GM18498 (cell line): ENCODE measurements at regions not wholly inside any gene's neighbourhood (a gene's known extent, or its start where the extent isn't known, plus 50 kb on each side); places are given as distances from the start of the nearest gene placed in this dataset.
"Not testable (repeated sequence)": the region's sequence is repeated elsewhere in the genome, so short reads cannot be mapped to it uniquely, and the experiment has no call there.

Experiments used
- ATAC-seq: cut with Tn5 transposase; IDR thresholded peaks from one replicate; pipeline ENCODE4 v1.9.1; 2021; ENCODE audit warnings: mild to moderate bottlenecking, moderate library complexity; ENCODE audit not compliant: unreplicated experiment

DNA sequence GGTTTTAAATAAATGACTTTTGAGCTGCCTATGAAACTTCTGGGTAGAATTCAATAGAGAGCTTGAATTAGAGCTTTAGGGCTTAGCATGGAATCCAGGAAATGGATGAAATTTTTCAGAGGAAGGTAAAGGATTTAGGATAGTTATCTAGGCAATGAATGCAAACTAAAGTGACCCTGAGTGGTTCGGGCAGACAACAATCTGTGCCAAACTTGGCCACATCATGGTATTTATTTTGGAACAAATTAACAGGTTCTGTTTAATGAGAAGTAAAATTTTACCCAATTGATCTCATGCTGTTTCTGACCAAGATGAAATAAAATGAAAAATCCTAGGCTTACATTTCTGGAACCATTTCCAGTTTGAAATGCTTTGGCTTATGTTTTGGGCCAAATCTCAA, 934.4 kb downstream of the MAT2B start:
- ATAC-seq = no peak

DNA sequence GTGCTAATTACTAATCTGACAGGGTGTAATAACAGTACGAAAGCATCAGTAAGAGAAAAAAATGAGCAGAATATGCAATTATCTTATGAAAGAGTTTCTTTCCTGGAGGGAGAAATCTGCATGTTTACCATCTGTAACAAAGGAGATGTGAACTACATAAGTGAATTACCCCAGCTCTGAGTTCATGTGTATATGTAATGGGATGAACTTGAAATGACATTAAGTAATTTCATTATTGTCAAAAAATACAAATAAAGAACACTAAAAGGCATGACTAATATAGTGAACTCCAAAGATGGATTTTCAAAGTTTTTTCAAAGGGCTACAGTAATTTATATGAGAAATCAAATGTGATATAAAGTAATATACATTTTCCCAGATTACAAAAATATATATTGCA, 944.0 kb downstream of the MAT2B start:
- ATAC-seq = no peak

GRCh38 chr5:164466033-164466432, 960.6 kb downstream of the MAT2B start:
- no peak for ATAC-seq

- ATAC-seq = no peak
These were observed 964.9 kb downstream of the MAT2B start for GRCh38 chr5:164470312-164470711.

GRCh38 chr5:164472165-164472564, 966.7 kb downstream of the MAT2B start:
- ATAC-seq = no peak

DNA sequence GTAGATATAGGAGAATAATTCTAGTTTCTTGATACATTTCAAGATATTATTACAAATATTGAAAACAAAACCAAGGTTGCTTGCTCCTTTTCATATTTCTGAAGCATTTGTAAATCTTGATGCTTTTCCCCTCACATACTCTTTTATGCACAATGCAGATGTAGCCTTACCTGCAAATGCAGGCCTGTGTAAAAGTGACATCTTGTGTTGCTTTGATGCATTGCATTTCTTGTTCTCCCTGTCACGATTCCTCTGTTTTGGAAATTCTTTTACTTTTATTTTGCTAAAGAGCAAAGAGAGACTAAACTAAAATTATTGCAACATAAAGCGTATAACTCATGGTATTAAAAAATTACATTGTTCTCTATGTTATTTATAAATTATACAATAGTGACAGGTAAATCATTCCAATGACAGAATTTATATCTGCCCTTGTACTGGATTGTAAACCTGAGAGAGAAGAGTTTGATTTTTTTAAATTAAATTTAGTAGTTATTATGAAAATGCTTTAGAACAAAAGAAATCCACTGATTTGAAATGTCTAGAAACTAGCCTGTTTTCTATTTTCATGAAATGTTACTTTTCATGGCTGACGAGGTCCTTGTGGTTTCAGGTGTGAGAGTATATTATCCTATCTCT, 970.0 kb downstream of the MAT2B start:
- no peak for ATAC-seq

DNA sequence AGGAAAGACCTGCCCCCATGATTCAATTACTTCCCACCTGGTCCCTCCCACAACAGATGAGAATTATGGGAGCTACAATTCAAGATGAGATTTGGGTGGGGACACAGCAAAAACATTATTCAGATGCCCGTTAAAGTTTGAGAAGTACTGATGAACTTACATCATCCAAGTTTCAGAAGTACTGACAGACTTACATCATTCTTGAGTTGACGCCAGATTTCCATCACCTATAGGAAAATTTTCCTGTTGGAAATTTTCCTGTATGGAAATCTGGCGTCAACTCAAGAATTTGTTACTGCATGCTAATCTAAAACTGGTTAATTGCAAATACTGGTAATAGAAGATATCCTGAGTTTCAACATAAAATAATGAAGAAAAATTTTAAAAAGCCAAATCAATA, 975.9 kb downstream of the MAT2B start:
- ATAC-seq = no peak

DNA sequence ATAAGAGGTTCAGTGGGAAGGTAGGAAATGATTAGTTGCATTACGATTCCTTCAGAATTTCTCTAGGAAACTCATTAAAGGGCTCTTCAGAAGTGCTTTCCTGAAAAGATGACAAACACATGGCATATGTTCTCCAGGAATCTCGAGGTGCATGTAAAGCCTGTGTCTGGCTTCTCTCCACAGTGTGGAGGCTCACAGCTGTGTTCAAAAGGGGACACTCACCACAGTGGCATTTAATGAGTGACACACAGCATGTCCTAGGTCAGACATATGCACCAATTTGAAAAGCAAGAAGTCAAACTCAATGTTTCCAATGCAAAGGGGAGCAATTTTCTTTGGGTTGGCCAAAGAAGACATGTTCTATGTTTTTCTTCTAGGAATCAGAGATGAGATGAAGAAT, 976.9 kb downstream of the MAT2B start:
- ATAC-seq = no peak

- ATAC-seq = no peak
These were observed 979.5 kb downstream of the MAT2B start for GRCh38 chr5:164484948-164485347.

DNA sequence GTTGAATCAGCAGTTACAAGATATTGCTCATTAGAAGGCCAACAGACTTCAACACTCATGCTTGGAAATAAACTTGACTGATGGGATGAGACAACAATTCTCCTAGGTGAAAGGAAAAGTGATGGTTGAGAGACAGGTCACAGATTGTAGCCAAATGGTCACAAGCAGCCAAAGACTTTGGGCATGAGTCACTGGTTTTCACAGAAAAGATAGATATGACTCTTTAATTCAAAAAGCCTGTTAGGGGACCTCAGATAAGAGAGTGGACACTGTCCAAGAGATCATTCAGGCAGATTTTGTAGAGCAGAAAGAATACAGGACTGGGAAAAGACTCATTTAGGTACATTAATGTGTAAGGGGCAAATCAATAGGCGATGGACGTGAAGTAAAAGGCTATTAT, 982.5 kb downstream of the MAT2B start:
- ATAC-seq = no peak

- no peak for ATAC-seq
These were observed 992.1 kb downstream of the MAT2B start for GRCh38 chr5:164497311-164498064.

- no peak for ATAC-seq
These were observed 993.0 kb downstream of the MAT2B start for GRCh38 chr5:164498438-164498837.

- ATAC-seq = no peak
These were observed 995.4 kb downstream of the MAT2B start for GRCh38 chr5:164500856-164501255.

DNA sequence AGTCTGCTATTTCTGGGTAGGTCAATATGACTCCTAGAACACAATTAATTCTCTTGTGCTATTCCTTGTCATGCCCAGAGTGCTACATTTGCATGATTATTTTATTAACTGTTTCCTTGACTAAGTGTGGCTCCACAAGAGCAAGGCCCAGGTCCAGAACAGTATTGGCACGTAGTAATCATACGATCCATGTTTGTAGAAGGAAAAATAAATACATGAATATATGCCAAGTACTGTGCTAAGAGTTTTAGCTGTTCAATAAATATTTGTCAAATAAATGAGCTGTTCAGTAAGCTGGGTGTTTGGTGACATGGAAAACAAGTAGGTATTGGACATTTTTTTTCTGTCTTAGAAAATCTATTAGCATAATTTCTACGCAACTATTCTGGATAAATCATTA, 995.9 kb downstream of the MAT2B start:
- ATAC-seq = no peak

GRCh38 chr5:164504141-164504772, 998.8 kb downstream of the MAT2B start:
- peak; percentile 79 for ATAC-seq

DNA sequence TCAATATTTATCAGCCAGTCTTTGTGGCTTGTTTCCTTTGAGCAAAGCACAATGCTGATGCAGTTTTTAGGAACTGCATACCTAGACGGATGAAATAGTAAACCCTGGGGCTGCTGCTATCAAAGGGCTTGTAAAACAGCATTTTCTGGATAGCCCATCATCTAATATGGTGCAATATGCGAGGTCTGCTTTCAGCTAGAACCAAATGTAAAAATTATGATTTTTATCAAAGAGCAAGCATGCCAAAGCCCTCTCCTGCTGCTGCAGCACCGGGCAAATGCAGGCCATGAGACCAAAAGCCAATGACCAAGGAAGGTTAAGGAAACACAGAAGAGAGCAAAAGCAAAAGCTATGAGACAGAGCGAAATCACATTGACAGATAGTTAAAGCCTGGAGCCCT, 1000.4 kb downstream of the MAT2B start:
- no peak for ATAC-seq

GRCh38 chr5:164518067-164518740, 1012.8 kb downstream of the MAT2B start:
- no peak for ATAC-seq

GRCh38 chr5:164518741-164519080, 1013.3 kb downstream of the MAT2B start:
- ATAC-seq = no peak

DNA sequence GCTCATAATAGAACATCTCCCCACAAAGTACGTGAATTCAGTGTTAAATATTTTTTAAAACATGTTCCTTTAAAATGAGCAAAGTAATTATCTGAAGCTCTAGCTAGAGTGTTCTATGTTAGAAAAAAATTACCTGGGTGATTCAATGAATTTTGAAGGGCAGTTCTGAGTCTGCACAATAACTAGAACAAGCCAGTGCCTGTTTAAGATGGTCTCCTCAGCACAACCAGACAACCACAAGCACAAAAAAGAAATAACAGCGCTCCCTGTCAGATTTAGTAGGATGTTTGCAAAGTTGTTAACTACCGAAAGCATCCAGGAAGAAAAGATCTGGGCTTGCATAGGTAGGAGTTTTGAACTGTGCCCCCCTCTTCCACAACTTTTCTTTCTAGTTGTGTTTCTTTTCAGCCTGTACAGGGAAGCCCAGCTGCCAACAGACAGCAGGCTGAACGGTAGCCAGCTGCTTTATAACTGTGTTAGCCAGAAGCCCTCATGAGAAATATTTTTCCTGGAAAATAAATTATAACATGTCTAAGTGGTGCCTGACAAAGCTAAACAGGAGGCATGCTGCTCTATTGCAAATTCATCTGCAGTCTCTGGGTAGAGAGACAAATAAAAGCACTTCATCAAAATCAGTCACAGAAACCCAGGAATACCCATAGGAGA, 1026.9 kb downstream of the MAT2B start:
- ATAC-seq = no peak

DNA sequence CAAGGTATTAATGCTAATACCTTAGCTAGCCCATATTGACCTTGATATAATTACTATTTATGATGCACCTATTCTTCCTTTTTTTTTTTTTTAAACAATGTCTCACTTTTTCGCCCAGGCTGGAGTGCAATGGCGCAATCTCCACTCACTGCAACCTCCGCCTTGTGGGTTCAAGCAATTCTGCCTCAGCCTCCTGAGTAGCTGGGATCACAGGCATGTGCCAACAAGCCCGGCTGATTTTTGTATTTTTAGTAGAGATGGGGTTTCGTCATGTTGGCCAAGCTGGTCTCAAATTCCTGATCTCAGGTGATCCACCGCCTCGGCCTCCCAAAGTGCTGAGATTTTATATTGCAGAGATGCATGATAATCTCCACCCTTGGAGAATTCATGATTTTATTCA, 1028.0 kb downstream of the MAT2B start:
- not testable (repeated sequence) for ATAC-seq

DNA sequence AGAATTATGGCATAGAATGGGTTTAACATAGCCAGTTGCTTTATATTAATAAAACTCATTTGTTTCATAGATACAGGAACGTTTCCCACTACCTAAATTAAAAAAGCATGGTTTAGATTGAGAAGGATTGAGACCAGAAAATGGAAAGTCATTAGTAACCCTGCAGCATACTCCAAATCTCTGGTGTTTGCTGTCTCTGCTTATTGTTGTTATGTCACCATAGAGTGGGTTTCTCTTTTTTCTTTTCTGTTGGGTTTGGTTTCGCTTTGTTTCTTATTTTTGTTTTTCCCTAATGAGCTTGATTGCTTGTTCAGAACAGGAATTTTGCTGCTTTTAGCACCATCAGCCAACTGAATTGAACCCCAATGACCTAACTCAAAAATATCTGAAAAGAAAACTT, 1034.8 kb downstream of the MAT2B start:
- no peak for ATAC-seq
